ENCODE measurements at regions not wholly inside any gene's neighbourhood (a gene's known extent, or its start where the extent isn't known, plus 50 kb on each side); places are given as distances from the start of the nearest gene placed in this dataset.

DNA sequence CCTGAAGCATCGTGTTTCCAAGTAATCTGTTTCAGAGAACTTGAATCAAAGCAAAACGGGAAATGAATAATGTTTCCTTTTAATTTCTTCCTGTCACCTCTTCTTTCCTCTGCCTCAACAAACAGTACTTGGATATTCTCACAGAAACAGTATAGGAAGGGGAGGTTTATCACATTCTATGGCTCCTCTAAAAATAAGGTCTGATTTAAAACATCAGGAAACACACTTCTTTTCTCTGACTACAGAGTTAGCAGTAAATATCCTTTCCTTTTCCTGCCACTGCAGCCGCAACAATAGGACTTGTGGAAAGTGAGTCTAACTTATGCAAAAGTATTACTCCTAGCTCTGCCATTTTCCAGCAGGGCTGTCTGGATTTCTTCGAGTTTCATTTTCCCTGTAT, 62.3 kb downstream of the CH25H start:
- TF ChIP-seq POLR2A (IDR thresholded peaks at IDR 0.05), result no peak
- TF ChIP-seq, protein P1, sequence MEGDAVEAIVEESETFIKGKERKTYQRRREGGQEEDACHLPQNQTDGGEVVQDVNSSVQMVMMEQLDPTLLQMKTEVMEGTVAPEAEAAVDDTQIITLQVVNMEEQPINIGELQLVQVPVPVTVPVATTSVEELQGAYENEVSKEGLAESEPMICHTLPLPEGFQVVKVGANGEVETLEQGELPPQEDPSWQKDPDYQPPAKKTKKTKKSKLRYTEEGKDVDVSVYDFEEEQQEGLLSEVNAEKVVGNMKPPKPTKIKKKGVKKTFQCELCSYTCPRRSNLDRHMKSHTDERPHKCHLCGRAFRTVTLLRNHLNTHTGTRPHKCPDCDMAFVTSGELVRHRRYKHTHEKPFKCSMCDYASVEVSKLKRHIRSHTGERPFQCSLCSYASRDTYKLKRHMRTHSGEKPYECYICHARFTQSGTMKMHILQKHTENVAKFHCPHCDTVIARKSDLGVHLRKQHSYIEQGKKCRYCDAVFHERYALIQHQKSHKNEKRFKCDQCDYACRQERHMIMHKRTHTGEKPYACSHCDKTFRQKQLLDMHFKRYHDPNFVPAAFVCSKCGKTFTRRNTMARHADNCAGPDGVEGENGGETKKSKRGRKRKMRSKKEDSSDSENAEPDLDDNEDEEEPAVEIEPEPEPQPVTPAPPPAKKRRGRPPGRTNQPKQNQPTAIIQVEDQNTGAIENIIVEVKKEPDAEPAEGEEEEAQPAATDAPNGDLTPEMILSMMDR (IDR thresholded peaks at IDR 0.05), result no peak

All from uterus (tissue), 2 donors.